H9 (cell line): ENCODE measurements at regions not wholly inside any gene's neighbourhood (a gene's known extent, or its start where the extent isn't known, plus 50 kb on each side); places are given as distances from the start of the nearest gene placed in this dataset.

ENCODE experiments used
- DNase-seq: peaks from one replicate; pipeline ENCODE4 v3.0.0-alpha.2; 2017
- H2AFZ ChIP-seq: one replicate; pipeline ENCODE4 v1.6.1; 2013; ENCODE audit warnings: mild to moderate bottlenecking, low read length, control low read depth, moderate library complexity
- H2AK5ac ChIP-seq: 2 replicates; pipeline ENCODE4 v1.6.1; 2013; ENCODE audit warnings: low read length, control low read depth, mixed read lengths; ENCODE audit not compliant: insufficient read length
- H2BK120ac ChIP-seq: one replicate; pipeline ENCODE4 v1.6.1; 2013; ENCODE audit warnings: low read depth, mild to moderate bottlenecking, low read length, control low read depth, inconsistent platforms; ENCODE audit not compliant: poor library complexity, severe bottlenecking
- H2BK12ac ChIP-seq: 2 replicates; pipeline ENCODE4 v1.6.1; 2013; ENCODE audit warnings: low read length, control low read depth, mixed read lengths, low read depth; ENCODE audit not compliant: insufficient read length
- H2BK15ac ChIP-seq: 2 replicates; pipeline ENCODE4 v1.6.1; 2013; ENCODE audit warnings: low read depth, low read length, control low read depth
- H2BK20ac ChIP-seq: one replicate; pipeline ENCODE4 v1.6.1; 2013; ENCODE audit warnings: low read depth, mild to moderate bottlenecking, low read length, control low read depth, inconsistent platforms; ENCODE audit not compliant: poor library complexity, severe bottlenecking
- H2BK5ac ChIP-seq: 2 replicates; pipeline ENCODE4 v1.6.1; 2013; ENCODE audit warnings: low read length, control low read depth, mixed read lengths; ENCODE audit not compliant: insufficient read length
- H3K14ac ChIP-seq: 2 replicates; pipeline ENCODE4 v1.6.1; 2013; ENCODE audit warnings: low read length, control low read depth; ENCODE audit not compliant: insufficient read depth
- H3K18ac ChIP-seq: 2 replicates; pipeline ENCODE4 v1.6.1; 2013; ENCODE audit warnings: low read depth, mild to moderate bottlenecking, mixed read lengths, low read length, control low read depth; ENCODE audit not compliant: insufficient read length
- H3K23ac ChIP-seq: 2 replicates; pipeline ENCODE4 v1.6.1; 2013; ENCODE audit warnings: low read length, control low read depth, mixed read lengths, low read depth; ENCODE audit not compliant: insufficient read length
- H3K23me2 ChIP-seq: 2 replicates; pipeline ENCODE4 v1.6.1; 2013; ENCODE audit warnings: low read depth, mild to moderate bottlenecking, mixed read lengths, low read length, control low read depth; ENCODE audit not compliant: insufficient read length, poor library complexity, severe bottlenecking
- H3K27ac ChIP-seq: 2 replicates; pipeline ENCODE4 v1.5.1; 2013; ENCODE audit warnings: low read length, control low read depth, mixed read lengths, low read depth; ENCODE audit not compliant: insufficient read length
- H3K27me3 ChIP-seq: 2 replicates; pipeline ENCODE4 v1.6.1; 2013; ENCODE audit warnings: low read length, control low read depth, inconsistent platforms; ENCODE audit not compliant: insufficient read depth
- H3K4ac ChIP-seq: 2 replicates; pipeline ENCODE4 v1.6.1; 2013; ENCODE audit warnings: low read depth, mild to moderate bottlenecking, control low read depth, inconsistent platforms, low read length, moderate library complexity
- H3K4me1 ChIP-seq: 2 replicates; pipeline ENCODE4 v1.6.1; 2013; ENCODE audit warnings: low read length, control low read depth, inconsistent platforms; ENCODE audit not compliant: insufficient read depth
- H3K4me2 ChIP-seq: 2 replicates; pipeline ENCODE4 v1.6.1; 2013; ENCODE audit warnings: low read length, control low read depth, mixed read lengths; ENCODE audit not compliant: insufficient read length, insufficient read depth
- H3K56ac ChIP-seq: 2 replicates; pipeline ENCODE4 v1.6.1; 2013; ENCODE audit warnings: low read depth, mild to moderate bottlenecking, mixed read lengths, low read length, control low read depth; ENCODE audit not compliant: insufficient read length
- H3K79me1 ChIP-seq: 2 replicates; pipeline ENCODE4 v1.6.1; 2013; ENCODE audit warnings: low read depth, mild to moderate bottlenecking, moderate library complexity, low read length, control low read depth, inconsistent platforms; ENCODE audit not compliant: insufficient read depth, poor library complexity, severe bottlenecking
- H3K79me2 ChIP-seq: 2 replicates; pipeline ENCODE4 v1.6.1; 2013; ENCODE audit warnings: low read length, control low read depth, inconsistent platforms; ENCODE audit not compliant: insufficient read depth
- H3K9ac ChIP-seq: 2 replicates; pipeline ENCODE4 v1.6.1; 2013; ENCODE audit warnings: low read length, control low read depth, mixed read lengths; ENCODE audit not compliant: insufficient read length; ENCODE audit errors: extremely low read depth
- H3K9me3 ChIP-seq: one replicate; pipeline ENCODE4 v1.6.1; 2013; ENCODE audit warnings: low read depth, low read length, inconsistent platforms; ENCODE audit not compliant: control insufficient read depth
- H3T11ph ChIP-seq: one replicate; pipeline ENCODE4 v1.6.1; 2013; ENCODE audit warnings: mild to moderate bottlenecking, low read length, control low read depth, inconsistent platforms
- H4K20me1 ChIP-seq: one replicate; pipeline ENCODE4 v1.6.1; 2013; ENCODE audit not compliant: control insufficient read depth, insufficient read length, insufficient read depth
- H4K5ac ChIP-seq: 2 replicates; pipeline ENCODE4 v1.6.1; 2013; ENCODE audit warnings: low read depth, mild to moderate bottlenecking, mixed read lengths, low read length, control low read depth; ENCODE audit not compliant: insufficient read length
- H4K8ac ChIP-seq: replicated peaks from 2 replicates; pipeline ENCODE4 v1.6.1; 2013; ENCODE audit warnings: low read length, control low read depth, mixed read lengths, low read depth; ENCODE audit not compliant: insufficient read length
- H4K91ac ChIP-seq: 2 replicates; pipeline ENCODE4 v1.6.1; 2013; ENCODE audit warnings: low read depth, mild to moderate bottlenecking, moderate library complexity, mixed read lengths, low read length, control low read depth; ENCODE audit not compliant: insufficient read length
- H3K27ac Mint-ChIP-seq, 3 experiments: 2 replicates in 2 of 3; 3 replicates in 1 of 3; pipeline ENCODE4 v1.8.0; 2020 to 2021; ENCODE audit warnings: mixed read lengths in 3 of 3, mild to moderate bottlenecking in 1 of 3, moderate library complexity in 1 of 3
- H3K27me3 Mint-ChIP-seq: 2 replicates; pipeline ENCODE4 v1.8.0; 2021; ENCODE audit warnings: low read depth, mild to moderate bottlenecking, moderate library complexity, mixed read lengths
- H3K36me3 Mint-ChIP-seq, 3 experiments: 2 replicates in 2 of 3; 3 replicates in 1 of 3; pipeline ENCODE4 v1.8.0; 2020 to 2021; ENCODE audit warnings: low read depth in 3 of 3, mixed read lengths in 3 of 3; ENCODE audit not compliant: insufficient read depth in 1 of 3
- H3K4me1 Mint-ChIP-seq, 2 experiments: 2 replicates each; pipeline ENCODE4 v1.8.0; 2020; ENCODE audit warnings: mixed read lengths in 2 of 2
- H3K4me3 Mint-ChIP-seq, 2 experiments: 2 replicates in 1 of 2; 3 replicates in 1 of 2; pipeline ENCODE4 v1.8.0; 2020 to 2021; ENCODE audit warnings: mild to moderate bottlenecking in 2 of 2, mixed read lengths in 2 of 2, moderate library complexity in 1 of 2
- H3K9me3 Mint-ChIP-seq, 2 experiments: 2 replicates in 1 of 2; 3 replicates in 1 of 2; pipeline ENCODE4 v1.8.0; 2020; ENCODE audit warnings: mild to moderate bottlenecking in 2 of 2, mixed read lengths in 2 of 2, moderate library complexity in 1 of 2
- CTCF ChIP-seq: fragments of 200-600 bp; sonication (generic); conservative IDR thresholded peaks from 3 replicates; pipeline ENCODE4 v1.8.0; 2021; ENCODE audit warnings: antibody characterized with exemption, mild to moderate bottlenecking
- WGBS: extraction: QIAGEN DNeasy Blood & Tissue Kit; methylation state at CpG from one replicate; pipeline ENCODE4 v1.1.7; 2013; ENCODE audit warnings: missing lambda C conversion rate, low lambda C conversion rate, mixed read lengths; ENCODE audit not compliant: insufficient read length; ENCODE audit errors: extremely low coverage; 5-methylcytosine and 5-hydroxymethylcytosine counted together

- Histone ChIP-seq H2BK120ac (no peak overlapping the region), H3K18ac (no peak overlapping the region), H2AK5ac (no peak overlapping the region), H2BK5ac (no peak overlapping the region), H3K79me1 (no peaks in the 10 kb centered on the region), H3K4me2 (no peak overlapping the region), H2AFZ (no peak overlapping the region), H2BK20ac (no peak overlapping the region), H4K8ac (no peak overlapping the region), H4K5ac (no peak overlapping the region), H3K9ac (no peak overlapping the region), H3K9me3 (no peaks in the 10 kb centered on the region), H3K4ac (no peak overlapping the region), H3K56ac (no peak overlapping the region), H3K79me2 (no peaks in the 10 kb centered on the region), H3K27ac (no peak overlapping the region), H3K14ac (no peak overlapping the region), H4K20me1 (no peaks in the 10 kb centered on the region), H2BK12ac (no peak overlapping the region), H3K4me1 (peaks cover 5% of the 10 kb centered on the region; the same call in 1 of the 2 replicates), H3K23ac (no peak overlapping the region), H3T11ph (no peak overlapping the region), H3K27me3 (no peaks in the 10 kb centered on the region), H4K91ac (no peak overlapping the region), H3K23me2 (no peaks in the 10 kb centered on the region), H2BK15ac (no peak overlapping the region)
- Mint-ChIP-seq H3K4me1 (peaks cover 8 to 18% of the 10 kb centered on the region in 2 experiments), H3K36me3 (no peaks in the 10 kb centered on the region), H3K27ac (no peak overlapping the region), H3K27me3 (peaks cover 2% of the 10 kb centered on the region), H3K9me3 (no peaks in the 10 kb centered on the region), H3K4me3 (no peak overlapping the region)
- DNase-seq: no peak
- WGBS: no CpG with 5 or more reads among the region's 4 CpGs
- no peak for TF ChIP-seq CTCF
Measured at GRCh38 chr16:65829076-65829475, 537.4 kb upstream of the CDH5 start.
